HG03469 (cell line): ENCODE measurements at regions not wholly inside any gene's neighbourhood (a gene's known extent, or its start where the extent isn't known, plus 50 kb on each side); places are given as distances from the start of the nearest gene placed in this dataset.
"Not testable (repeated sequence)": the region's sequence is repeated elsewhere in the genome, so short reads cannot be mapped to it uniquely, and the experiment has no call there.

ENCODE experiments used
- ATAC-seq: cut with Tn5 transposase; IDR thresholded peaks from one replicate; pipeline ENCODE4 v1.9.1; 2021; ENCODE audit warnings: mild to moderate bottlenecking, moderate library complexity, moderate number of reproducible peaks; ENCODE audit not compliant: unreplicated experiment

DNA sequence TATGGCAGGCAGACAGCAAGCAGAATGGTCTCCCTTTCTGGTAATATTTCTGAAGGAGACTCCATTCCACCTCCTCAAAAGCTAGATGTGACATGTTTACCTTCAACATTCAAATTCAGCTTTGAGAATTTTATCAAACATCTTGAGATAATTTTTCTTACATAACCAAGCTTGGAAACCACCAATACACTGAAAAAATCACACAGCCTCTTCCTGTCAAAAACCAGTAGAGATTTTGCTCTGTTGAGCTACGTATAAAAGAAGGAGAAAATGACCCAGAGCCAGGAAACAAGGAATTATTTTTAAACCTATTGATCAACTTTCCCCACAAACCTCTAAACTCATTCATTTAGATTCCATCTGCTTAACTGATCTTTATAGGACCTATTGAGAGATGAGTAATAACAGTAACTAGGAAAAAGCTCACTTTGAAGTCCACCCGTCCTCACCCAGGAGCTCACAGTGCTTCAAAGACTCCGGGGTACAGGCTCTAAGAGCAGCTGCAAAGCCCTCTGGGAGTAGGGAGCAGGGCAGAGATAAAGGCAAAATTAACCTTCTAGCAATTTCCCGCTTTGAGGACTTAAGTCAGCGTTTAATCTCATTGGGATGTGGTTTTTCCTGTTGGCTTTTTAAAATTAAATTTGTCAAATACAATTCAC lies 318.2 kb upstream of the RASGEF1B start:
- ATAC-seq = no peak

DNA sequence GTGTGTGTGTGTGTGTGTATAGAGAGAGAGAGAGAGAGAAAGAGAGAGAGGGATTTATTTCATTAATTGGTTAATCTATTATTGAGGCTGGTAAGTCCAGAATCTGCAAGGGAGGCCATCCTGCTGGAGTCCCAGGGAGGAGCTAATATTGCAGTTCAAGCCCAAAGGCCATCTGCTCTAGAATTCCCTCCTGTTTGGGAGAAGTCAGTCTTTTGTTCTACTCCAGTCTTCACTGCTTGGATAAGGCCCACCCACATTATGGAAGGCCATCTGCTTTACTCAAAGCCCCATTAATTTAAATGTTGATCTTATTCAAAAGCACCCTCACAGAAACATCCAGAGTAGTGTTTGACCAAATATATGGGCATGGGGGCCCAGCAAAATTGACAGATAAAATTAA lies 317.5 kb upstream of the RASGEF1B start:
- ATAC-seq = no peak

DNA sequence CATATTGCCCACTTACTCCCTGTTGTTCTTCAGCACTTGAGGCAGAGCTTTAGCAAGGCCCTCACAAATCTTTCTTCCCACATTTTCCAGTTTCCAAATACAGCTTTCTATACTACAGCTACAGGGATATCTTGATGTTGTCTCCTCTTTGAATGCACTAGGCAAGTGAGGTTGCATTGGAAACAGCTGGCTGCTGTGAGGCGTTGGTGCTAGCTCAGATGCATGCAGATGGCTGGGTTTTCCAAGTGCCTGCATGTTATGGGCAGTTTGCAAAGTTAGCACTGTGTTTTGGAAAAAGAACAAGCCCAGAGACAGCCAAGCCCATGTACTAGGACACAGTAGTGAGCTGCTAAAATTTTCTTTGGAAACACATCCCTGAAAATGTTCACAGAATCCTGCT lies 315.1 kb upstream of the RASGEF1B start:
- no peak for ATAC-seq

- no peak for ATAC-seq
These were observed 314.5 kb upstream of the RASGEF1B start for GRCh38 chr4:81786063-81786763.

DNA sequence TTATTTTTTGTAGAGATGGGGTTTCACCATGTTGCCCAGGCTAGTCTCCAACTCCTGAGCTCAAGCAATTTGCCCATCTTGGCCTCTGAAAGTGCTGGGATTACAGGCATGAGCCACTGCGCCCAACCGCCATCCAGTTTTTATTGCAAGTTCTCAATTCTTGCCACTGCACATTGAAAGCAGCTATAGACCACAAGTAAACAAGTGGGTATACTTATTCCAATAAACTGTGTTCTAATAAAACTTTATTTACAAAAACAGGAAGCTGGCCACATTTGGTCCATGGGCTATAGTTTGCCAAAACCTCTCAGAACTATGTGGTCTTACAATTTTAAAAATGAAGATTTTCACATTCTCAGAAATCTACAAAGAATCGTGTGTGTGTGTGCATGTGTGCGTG lies 313.6 kb upstream of the RASGEF1B start:
- ATAC-seq = no peak

- no peak for ATAC-seq
These were observed 311.9 kb upstream of the RASGEF1B start for GRCh38 chr4:81783558-81783957.

- ATAC-seq = no peak
These were observed 310.1 kb upstream of the RASGEF1B start for GRCh38 chr4:81781799-81782198.

DNA sequence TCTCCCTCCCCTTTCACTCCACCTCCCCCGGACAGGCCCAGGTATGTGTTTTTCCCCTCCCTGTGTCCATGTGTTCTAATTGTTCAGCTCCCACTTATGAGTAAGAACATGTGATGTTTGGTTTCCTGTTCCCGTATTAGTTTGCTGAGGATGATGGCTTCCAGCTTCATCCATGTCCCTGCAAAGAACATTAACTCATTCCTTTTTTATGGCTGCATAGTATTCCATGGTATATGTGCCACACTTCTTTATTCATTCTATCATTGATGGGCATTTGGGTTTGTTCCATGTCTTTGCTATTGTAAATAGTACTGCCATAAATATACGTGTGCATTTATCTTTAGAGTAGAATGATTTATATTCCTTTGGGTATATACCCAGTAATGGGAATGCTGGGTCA lies 306.0 kb upstream of the RASGEF1B start:
- not testable (repeated sequence) for ATAC-seq

GRCh38 chr4:81776794-81777193 lies 305.1 kb upstream of the RASGEF1B start:
- no peak for ATAC-seq

- no peak for ATAC-seq
These were observed 301.9 kb upstream of the RASGEF1B start for GRCh38 chr4:81773557-81773956.

DNA sequence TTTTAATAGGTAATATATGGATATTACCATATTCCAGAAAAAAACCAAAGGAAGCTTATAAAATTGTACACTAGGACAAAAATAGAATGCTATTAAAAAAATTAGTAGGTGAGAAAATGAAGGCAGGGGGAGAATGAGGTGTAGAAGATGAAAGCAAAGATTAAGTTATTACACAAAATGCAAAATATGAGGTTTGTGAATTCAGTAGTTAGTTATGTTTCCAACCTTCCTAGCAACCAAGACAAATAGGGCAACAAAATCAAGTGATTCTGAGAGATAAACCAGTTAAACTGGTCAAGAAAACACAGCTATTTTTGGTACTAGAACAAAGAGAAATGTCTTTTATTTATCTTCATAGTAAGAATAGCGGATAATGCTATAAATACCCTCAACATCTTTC lies 300.0 kb upstream of the RASGEF1B start:
- no peak for ATAC-seq

- no peak for ATAC-seq
These were observed 297.5 kb upstream of the RASGEF1B start for GRCh38 chr4:81769244-81769643.

DNA sequence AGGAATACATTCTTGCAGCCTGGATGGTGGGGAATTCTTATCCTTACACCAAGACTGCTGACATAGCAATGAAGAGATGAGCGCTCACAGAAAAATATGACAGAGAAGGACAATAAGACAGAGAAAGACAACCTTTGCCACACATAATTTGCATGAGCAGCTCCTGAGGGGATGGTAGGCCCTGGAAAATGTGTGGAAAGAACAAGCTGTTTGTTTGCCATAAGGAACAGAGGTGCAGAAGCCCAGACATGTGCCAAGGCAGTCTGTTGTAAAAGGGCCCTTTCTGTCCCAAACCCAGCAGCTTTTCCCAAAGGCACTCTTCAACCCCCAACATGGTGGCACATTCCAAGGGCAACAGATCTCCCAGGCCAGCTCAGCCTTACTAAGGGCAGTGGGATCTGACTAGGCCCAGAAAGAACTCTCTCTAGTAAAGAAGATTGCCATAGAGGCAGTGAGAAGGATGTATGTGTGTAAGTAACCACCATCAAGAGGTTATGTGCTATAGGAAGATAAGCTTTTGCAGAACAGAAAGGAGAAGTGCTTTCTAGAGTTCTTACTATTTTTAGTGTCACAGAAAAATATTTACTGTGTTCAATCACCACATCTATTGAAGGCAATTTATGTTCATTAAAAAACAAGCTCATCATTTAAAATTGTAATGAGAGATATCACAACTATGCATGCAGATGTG lies 287.0 kb upstream of the RASGEF1B start:
- no peak for ATAC-seq

GRCh38 chr4:81757691-81758090 lies 286.0 kb upstream of the RASGEF1B start:
- no peak for ATAC-seq

DNA sequence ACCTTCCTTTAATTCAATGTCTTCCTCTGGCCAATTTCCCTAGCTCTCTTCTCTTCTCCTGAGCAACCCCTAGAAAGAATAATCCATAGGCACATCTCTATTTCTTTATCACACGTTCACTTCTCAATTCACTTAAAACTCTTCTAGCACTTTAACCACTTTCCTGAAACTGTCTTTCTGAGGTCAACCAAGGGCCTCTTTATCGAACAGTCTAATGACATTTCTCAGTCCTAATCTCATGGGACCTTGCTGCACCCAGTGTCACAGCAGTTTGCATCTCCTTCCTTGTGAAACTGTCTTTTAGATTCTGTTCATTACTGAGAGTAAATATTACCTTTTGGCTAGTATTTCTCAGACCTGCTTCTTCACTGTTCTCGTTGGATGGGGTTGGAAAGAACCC lies 285.3 kb upstream of the RASGEF1B start:
- ATAC-seq = peak; percentile 86

DNA sequence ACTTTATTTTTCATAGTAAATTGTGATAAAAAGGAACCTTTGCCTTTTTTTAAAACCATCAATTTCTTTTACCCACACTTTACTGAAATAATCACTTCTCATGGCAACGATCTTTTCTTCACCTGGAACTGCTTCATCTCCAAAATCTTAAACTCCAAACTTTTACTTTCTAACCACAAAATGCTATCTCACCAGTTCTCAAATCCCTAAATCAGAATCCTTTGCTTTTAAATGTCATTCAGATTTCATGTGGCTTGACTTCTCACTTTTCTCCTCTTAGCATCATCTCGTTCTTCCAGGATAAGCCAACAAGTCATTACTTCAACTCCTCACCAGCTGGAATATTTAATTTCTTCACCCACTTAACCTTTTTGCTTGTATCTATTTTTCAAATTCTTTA lies 284.3 kb upstream of the RASGEF1B start:
- ATAC-seq = no peak

DNA sequence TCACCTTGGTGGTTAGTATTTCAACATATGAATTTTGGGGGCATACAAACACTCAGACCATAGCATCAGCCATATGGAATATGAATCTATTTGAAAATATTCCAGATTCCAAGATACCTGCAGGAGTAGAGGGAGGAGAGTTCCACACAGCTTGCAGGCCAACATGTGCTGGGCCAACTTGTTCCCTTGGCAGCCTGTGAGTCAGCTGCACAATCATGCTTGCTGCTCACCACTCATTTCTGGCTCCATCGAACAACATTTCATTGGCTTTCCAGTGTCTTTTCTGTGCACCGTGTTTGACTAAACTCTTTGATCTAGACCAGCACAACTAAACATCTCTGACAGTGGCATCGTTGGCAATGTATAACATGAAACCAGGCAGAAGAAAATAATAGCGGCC lies 282.5 kb upstream of the RASGEF1B start:
- no peak for ATAC-seq

DNA sequence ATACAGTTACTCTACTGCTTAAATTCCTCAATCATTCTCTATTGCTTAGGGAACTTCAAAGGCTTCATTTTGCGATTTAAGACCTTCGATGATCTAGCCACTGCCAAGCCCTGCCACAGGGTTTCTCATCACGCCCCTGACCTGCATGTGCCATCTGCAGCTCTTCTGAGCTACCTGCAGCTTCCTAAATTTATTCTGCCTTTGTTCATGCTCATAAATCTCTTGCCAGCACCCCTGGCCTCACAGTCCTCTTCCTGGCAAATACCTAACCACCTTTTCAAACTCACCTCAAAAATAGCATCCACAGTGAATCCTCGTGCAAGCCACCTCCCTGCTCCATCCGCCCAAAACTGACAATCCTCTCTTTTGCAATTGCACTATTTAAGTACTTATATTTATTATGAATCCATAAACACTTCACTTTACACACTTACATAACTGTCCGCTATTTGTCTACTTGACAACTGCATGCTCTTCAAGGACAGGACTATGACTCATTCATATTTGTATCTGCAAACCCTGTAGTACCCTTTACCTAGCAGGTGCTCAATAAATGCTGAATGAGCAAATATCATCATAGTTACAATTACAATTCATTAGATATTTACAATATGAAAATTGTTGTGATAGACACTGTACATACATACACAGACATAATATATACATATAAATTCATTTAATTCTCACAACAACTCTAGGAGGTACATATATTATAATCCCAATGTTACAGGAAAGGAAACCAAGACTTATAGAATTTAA lies 280.0 kb upstream of the RASGEF1B start:
- ATAC-seq = no peak

DNA sequence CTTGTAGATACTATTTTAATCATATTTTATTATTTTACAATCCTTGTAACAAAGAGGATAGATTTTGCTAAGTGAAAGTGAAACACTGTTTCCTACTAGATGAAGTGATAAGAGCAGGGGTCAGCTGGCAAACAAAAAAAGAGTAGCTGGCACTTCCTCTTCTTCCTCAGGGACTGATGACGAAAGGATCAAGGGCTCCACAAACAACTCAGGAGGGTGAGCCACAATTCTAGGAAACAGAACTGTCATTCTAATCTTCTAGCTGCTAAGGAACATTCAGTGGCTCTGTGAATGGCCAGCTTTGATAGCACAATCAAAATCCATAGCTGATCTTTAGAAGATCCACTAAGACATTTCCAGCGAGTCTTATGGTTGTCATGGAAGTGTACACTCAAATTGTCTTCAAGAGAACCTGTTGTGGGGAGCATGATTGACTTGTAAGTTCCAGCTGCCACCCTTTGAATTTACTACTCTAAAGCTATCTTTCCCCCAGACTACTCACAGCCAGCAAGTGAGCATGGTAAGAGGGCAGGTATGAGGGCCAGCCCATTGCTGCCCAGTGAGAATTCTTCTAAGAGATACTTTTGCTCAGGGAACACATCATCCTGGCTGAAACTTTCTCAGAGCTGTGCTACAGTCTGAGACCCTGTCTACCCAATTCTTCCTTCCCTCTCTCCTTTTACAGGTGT lies 275.7 kb upstream of the RASGEF1B start:
- no peak for ATAC-seq

- no peak for ATAC-seq
These were observed 275.1 kb upstream of the RASGEF1B start for GRCh38 chr4:81746773-81747172.

GRCh38 chr4:81746071-81746470 lies 274.4 kb upstream of the RASGEF1B start:
- ATAC-seq = no peak
